HG03565 (cell line): ENCODE measurements at regions not wholly inside any gene's neighbourhood (a gene's known extent, or its start where the extent isn't known, plus 50 kb on each side); places are given as distances from the start of the nearest gene placed in this dataset.

Experiments
- ATAC-seq: cut with Tn5 transposase; IDR thresholded peaks from one replicate; pipeline ENCODE4 v1.9.1; 2021; ENCODE audit warnings: mild to moderate bottlenecking, moderate library complexity; ENCODE audit not compliant: unreplicated experiment

DNA sequence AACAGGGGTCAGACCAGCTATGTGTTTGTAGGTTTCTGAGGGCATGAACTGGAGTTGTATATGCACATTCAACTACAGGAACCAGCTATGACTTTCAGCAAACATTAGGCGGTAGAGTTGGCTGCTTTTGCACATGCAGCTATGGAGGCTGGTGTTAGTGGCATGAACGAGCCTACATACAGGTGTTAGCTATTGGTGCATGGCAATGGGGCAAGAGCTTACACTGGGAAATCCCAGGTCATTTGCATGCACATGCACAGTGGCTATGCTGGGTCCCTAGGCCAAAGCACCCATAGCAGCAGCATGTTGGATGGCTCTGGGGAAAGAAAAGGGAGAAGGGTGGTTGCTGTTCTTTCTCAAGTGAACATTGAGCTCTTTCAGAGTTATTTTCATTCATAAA is 1018.5 kb upstream of the PHF14 start:
- no peak for ATAC-seq

DNA sequence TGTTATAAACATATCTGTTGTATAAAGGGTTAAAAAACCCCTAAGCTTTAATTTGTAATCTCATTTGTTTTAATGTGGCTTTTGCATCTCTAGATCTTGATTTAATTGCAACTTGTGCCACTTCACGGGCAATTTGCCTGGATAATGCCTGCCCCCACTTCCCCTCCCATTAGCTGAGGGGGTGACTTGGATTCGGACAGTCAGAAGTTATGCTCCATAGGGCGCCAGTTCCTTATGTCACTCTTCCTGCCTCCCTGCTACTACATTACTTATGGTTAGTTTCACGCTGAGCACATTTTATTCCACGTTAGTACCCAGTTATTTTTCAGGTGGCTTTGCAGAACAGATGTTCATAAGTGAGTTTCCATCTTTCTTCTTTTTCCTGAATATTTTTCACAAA is 1015.2 kb upstream of the PHF14 start:
- no peak for ATAC-seq

DNA sequence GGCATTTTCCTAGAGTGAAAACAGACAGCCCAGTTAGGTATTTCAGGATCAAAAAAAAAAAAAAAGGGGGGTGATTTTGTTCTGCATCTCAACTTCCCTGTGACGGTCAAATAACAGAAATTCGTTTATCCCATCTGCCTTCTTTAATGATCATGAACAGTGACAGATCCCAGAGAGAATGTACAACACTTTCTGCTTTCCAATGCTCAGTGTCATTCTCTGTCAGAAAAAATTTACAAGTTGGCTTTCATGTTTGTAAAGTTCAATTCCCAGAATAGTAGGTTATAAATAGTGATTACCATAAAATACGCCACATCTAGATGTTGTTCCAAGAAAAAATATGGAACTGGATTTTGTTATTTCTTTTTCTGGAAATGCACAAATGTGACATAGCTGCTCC is 1013.2 kb upstream of the PHF14 start:
- no peak for ATAC-seq

DNA sequence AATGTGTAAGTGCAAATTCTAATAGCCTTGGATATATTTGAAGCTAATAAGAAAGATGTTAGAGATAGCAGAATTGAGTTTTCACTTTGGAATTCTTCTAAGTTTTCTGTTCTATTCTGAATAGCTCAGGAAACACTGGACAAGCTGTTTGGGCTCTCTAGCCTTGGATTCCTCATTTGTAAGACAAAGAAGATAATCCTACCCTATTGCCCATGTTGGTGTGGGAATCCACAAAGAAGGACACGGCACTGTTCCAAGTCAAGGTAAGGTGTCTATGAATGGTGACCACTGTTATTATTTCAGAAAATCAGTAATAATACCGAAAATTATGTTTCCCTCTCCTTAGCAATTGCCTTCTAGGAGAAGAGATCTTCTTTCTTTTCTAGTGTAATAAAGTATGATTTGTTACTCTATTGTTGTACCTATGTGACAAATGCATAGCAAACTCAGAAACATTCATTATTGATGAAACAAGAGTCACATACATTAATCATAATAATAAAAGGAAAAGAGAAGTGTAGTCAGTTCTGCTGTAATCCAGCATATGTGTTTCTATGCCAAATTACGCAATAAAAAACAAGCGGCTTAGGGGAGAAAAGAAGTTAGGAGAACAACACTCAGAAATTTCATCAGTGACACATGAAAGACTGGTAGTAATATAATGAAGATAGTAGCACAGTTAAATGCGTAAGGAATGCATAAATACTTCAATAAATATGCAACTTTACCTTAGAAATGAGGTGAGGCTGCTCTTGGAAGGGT is 1012.3 kb upstream of the PHF14 start:
- ATAC-seq: no peak

DNA sequence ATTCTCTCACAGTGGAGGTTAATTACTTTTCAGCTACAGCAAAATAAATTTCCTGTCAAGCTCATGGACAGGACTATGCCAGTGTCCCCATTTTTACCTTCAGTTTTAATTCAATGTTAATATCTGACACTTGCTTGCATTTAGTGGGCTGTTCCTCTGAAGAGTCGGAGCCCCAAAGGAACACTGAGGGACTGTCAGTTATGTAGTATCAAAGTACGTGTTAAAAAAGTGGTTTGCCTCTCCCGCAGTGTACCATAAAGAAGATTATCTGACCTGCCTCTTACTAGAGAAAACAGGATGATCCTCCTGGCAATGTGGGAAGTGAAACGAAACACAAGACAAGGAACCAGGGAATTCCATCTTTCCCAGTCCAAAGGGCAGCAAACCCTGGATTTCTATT is 1010.9 kb upstream of the PHF14 start:
- ATAC-seq: no peak

DNA sequence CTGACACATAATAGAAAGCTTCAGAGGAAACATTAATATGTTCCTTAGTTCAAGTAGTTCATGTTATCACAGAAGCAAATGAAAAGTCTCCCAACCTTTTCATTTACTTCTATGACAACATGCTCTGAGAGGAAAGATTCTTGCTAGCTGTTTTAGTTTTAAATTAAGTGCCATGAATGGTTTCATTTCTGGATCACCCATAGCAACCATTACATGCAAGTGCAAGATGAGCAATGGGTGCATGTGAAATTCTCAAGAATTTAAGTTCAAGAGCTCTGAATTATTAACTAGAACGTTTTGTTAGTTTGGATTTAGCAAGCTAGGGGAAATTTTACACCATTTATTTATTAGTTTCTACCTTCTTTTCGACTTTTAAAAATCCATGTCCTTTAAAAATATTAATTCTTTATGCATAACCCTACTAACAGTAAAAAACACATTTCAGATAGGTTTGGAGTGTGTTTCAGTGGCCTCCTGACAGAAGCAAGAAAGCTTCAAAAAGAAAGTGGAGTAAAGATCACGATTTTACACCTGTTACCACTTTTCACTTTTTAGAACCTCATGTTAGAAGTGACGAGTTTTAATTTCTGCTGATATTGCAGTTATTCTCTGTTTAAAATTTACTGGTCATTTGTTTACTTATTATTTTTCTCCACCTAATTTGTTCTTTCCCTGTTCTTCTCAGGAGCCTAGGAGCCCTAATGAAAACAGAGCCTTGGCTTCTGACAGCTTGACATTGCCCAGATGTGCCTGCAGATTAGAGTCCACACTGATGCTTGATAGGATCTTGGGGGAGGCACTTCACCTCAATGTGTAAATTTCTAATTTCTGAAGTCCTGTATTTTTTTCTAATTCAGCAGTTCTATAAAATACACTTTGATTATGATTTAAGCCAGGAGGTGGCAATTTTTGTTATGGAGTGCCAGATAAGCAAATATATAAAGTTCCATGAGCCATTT is 995.3 kb upstream of the PHF14 start:
- ATAC-seq: no peak

DNA sequence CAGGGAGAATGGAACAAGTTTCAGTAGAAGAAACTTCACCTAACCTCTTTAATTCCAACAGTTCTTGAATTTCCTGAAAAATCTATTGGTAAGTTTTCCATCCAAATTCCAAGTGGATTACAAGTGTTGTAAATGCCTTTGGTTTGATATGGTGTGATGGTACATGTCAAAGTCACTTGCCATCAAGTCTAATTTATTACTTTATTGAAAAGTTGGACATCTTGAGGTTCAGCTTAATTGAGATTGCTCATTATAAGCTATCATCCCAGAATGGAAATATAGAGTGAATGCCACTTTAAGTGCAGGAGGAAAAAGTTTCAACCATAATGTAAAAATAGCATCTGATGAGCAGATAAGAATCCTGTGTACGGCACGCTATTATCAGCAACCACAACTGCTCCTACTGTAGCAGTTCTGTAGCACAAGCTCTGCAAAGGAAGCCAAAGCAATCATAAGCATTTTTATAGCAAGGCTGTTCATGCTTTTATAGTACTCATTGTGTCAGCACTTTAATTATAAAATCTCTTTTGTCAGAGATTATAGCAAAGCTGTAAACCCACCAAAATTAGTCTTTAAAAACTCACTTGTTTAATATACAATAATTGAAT is 991.8 kb upstream of the PHF14 start:
- ATAC-seq: no peak

DNA sequence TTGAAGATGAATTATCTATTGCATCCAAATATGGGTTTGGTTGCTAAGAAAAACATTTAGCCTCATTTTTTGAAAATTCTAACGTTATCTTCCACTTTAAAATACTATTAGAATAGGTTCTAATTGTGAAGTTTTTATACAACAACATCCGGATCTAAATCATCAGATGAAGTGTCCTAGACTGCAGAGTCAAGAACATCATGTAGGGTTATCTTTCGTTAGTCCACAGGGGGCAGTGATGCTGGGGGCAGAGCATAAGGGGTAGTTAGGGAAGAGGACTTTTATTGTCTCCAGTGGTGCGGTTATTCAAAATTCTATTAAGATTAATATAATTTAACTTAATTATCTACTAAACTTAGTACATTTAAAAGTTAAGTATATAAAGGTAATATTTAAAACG is 990.6 kb upstream of the PHF14 start:
- ATAC-seq: no peak

DNA sequence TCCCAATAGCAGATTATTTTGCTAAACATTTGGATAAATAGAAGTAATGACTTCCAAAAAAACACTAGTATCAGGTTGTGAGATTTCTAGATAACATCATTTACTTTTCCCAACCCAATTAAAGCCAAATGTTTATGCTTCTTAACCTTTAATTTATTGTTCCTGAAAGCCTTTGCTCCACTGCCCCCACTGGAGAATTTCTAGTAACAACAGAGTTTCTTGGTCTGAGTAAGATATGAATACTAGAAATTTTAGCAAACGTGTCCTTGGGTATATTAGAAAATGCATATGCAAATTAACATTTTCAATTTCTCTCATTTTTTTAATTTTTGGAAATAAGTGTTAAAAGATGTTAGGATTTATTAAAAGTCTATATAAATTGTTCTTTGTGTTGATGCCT is 958.0 kb upstream of the PHF14 start:
- ATAC-seq: no peak

DNA sequence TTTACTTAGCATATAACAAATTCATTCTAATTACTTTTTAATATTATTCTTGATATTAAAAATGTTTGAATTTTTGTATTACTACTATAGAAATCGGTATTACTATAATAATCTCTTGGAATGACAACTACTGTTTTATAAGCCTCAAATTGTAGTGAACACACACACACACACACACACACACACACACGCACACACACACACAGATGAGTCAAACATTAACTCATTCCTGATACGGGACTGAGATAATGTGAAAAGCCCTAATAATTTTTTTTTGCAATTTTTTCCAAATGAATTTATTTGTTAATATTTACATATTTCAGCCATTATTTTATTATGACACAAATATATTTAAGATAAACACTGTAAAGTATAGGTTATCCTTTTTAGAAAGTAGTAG is 951.2 kb upstream of the PHF14 start:
- ATAC-seq: no peak

DNA sequence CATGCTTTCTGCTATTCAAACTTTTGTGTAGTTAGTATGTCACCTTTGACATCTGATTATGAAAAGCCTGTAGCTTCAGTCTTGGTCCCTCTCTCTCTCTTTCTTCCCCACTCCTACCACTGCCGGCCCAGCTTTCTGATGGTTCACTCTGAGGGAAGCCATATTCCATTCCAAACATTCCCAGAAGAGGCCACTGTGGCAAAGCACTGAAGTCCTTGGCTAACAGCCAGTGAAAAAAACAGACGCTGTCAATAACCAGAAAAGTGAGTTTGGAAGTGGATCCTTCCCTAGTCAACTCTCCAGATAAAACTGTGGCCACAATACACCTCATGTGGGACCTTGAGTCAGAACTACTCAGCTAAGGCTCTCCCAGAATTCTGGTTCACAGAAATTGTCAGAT is 950.7 kb upstream of the PHF14 start:
- ATAC-seq: no peak

DNA sequence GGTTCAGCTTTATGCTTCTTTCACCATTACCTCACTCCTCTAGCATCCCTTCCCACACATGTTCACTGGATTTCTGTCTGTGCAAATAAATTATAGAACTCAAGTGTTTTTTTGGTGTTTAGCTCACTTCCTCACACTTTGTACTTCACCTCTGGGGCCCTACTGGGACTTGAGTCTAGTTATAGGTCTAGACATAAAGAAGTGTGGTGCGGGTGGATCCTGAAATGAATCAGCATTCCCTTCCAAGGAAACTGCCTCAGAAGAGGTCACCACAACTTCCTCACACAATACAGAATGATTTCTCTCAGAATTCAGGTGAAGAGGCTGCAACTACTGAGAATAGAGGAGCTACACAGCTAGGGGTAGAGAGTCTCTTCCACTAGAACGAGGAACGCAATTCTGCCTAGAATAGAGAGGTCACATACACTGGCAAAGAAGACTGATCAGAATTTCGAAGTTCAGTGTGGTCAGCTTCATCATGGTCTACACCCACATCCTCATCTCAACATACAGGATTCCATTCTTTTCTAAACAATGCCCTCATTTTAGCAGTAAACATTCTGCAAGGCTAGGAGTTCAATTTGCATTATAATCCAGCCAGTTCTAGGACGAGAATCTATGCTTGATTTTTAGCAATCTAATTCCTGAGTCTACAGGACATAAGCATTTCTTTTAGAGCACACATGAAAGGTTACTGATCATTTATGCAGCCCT is 938.7 kb upstream of the PHF14 start:
- ATAC-seq: no peak

DNA sequence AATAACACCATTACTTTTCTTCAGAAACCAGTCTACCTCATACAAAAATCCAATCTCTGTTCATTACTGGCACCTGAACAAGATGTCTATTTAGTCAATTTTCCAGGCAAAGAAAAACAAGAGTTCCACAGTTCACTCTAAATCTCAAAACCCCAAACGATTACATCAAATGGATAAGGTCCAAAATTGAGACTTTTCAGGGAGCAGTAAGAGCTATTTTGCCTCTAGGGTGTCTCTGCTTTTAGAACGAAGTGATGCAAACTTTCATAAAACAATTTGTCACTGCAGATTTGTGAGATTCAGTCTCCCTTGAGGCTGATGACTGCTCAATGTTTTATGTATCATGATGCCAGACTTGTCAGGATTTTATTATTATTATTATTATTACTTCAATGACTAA is 937.0 kb upstream of the PHF14 start:
- ATAC-seq: no peak

DNA sequence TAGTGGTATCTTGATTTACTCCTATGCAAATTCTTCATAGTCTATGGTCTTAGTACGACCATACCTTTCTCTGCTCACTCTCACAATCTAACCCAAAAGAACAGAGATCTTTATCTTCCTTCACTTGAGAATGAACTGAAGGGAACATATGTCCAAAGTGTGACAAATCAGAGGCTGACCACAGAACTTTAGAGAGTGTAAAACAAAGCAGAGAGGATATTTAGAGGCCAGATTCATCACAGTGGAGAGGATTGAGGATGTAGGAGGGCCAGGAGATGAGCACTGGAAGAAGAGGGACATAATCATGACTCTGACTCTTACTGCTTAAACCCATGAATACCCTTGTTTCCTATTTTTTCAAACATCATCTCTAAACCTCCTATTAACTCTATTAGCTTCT is 935.3 kb upstream of the PHF14 start:
- ATAC-seq: no peak

DNA sequence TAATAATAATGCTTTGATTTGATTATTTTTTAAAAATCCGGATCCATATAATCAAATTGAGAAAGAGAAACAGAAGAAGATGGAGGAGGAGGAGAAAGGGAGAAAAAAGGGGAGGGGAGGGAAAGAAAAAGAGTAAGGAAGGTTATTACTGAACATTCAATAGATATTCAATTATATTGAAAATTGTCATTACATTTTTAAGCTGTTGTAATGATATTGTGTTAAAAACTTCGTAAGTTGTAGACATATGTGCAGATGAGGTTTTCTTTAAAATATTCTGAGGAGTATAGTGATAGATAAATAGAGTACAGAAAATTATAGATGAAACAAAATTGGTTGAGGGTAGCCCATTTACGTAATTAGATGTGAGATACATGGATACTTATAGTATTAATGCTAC is 933.0 kb upstream of the PHF14 start:
- ATAC-seq: no peak

DNA sequence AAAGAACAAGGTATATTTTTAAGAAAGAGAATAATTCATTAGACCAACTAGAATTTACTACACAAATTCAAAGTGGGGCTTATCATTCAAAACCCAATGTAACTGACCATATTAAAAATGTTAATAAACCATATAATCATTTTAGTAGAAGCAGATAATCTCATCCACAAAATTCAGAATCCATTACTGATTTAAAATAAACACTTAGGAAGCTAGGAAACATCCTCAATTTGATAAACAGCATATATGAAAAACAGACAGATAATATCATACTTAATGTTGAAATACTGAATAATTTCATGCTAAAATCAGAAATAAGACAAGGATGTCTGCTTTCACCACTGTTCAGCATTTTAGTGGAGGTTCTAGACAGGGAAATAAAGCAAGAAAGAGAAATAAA is 902.8 kb upstream of the PHF14 start:
- no peak for ATAC-seq

DNA sequence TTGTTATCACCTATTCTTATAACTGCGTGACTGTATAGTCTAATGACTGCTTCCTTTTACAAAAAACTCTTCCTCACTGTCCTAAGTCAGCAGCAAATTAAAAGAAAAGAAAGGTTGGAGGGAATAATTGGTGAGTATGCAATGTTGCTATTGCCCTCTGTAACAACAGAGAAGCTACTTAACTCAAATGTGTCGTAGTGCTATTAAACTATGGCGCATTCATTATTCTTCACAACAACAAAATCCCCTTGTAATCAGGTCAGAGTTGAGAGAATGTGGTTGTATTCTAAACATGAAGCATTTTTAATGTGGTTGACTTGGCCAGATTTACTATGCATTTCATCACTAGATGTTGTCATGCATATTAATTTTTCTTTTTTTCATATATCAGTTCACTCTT is 897.8 kb upstream of the PHF14 start:
- no peak for ATAC-seq

DNA sequence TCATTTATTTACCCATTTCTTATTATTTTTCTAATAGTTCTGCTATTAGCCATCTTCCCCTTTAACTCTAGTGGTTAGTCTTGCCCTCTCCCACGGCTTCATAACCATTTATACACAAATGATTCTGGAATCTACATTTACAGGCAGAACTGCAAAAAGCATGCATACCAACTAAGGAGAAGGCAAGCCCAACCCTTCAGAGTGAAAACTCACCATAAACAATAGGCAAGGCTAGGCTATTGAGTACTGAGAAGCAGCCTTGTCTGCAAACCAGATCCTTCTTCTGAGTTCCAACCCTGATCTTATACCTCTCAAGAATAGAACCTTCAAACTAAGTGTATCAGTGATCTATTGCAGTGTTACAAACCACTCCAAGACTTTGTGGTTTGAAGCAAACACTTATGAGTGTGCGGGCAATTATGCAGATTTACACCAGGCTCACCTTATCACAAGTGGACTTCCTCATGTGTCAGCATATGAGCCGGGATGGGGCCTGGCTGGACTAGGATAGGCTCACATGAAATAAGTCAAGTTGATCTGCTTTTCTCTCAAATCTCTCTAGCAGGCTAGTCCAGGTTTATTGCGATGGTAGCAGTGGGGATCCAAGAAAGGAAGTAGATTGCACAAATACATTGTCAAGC is 896.9 kb upstream of the PHF14 start:
- ATAC-seq: no peak

DNA sequence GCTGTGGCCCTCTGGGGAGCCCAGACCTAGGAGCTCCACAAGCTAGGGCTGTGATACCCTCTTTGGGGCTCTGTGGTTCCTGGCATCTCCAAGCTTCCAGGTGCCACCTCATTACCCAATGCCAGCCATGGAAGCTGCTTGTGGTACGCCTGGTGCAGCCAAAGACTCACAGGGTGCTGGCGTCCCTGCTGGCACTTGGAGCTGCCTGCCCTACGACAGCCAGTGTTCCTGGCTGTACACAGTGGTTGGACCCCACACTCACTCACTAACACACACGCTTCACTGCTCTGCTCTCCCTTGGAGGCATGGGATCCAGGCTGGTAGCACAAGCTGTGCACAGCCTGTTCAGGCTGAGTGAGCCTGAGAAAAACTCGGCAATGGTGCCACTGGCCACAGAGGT is 894.1 kb upstream of the PHF14 start:
- ATAC-seq: no peak

DNA sequence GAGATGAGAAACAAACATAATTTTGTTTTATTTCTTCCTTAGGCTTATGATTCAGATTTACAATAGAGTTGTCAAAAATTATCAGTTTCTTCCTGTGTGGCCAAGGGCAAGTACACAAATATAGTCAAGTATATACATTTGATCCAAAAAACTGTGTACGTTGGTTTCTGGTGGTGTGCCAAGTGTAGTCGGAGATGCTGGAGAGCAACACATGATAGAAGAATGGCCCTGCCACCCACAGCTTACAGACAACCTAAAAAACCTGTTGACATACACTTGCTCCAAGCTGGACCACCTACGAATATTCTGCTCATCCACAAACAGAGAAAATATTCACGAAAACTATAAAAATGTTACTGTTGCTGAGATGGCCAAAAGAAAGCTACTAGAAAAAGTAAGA is 890.8 kb upstream of the PHF14 start:
- ATAC-seq: no peak

DNA sequence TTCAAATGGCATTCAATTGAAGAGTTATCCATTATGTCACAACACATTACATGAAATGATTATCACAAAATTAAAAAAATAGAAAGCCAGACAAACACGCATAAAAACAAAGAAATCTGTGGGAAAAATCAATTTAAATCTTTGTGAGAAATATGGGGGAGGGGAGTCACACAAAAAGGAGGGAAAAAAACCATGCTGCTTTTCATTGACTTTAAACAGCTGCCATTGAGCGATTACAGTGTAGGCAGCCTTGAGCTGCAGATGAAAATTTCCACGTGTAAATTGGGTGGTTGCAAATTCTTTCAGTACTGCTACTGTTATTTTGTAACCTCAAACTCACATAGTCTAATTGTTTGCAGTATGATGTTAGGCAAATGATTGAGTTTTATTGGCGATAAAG is 889.9 kb upstream of the PHF14 start:
- ATAC-seq: no peak
